SK-N-SH (cell line): ENCODE measurements at regions not wholly inside any gene's neighbourhood (a gene's known extent, or its start where the extent isn't known, plus 50 kb on each side); places are given as distances from the start of the nearest gene placed in this dataset.

Source experiments
- GABPA ChIP-seq: IDR thresholded peaks from 2 replicates; pipeline ENCODE4 v1.4.0; 2012; ENCODE audit warnings: low read depth, mild to moderate bottlenecking
- TF ChIP-seq, protein P1 (sequence below): IDR thresholded peaks from 2 replicates; pipeline ENCODE4 v1.6.1; 2012; ENCODE audit warnings: mild to moderate bottlenecking, low read depth, low read length, moderate library complexity
- TF ChIP-seq, protein P2 (sequence below): fragments of 200-600 bp; sonication (generic); IDR thresholded peaks from 2 replicates; pipeline ENCODE4 v1.6.1; 2017; ENCODE audit warnings: antibody characterized with exemption, mild to moderate bottlenecking, moderate library complexity
- TF ChIP-seq, protein P3 (sequence below): fragments of 150-350 bp; IDR thresholded peaks from 2 replicates; pipeline ENCODE4 v1.6.1; 2017; ENCODE audit warnings: antibody characterized with exemption, low read length, low read depth, borderline replicate concordance

DNA sequence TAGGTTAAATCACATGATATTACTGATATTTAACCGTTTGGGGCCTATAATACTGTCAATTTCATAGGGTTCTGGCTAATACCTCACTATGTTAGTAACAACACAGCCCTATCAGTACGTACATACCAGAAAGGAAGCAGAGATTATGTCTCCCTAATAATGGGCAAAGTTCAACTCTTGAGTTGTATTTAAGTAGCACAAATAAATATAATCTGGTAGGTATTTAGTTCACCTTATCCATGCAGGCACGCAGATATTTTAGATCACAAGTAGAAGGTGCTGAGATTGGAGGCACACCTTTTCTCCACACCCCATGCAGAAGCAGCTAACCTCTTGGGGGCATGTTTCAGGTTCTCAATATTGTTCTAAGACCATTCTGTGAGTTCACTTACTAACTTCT, 118.9 kb downstream of the IRS1 start:
- no peak for TF ChIP-seq GABPA
- TF ChIP-seq, protein P1, sequence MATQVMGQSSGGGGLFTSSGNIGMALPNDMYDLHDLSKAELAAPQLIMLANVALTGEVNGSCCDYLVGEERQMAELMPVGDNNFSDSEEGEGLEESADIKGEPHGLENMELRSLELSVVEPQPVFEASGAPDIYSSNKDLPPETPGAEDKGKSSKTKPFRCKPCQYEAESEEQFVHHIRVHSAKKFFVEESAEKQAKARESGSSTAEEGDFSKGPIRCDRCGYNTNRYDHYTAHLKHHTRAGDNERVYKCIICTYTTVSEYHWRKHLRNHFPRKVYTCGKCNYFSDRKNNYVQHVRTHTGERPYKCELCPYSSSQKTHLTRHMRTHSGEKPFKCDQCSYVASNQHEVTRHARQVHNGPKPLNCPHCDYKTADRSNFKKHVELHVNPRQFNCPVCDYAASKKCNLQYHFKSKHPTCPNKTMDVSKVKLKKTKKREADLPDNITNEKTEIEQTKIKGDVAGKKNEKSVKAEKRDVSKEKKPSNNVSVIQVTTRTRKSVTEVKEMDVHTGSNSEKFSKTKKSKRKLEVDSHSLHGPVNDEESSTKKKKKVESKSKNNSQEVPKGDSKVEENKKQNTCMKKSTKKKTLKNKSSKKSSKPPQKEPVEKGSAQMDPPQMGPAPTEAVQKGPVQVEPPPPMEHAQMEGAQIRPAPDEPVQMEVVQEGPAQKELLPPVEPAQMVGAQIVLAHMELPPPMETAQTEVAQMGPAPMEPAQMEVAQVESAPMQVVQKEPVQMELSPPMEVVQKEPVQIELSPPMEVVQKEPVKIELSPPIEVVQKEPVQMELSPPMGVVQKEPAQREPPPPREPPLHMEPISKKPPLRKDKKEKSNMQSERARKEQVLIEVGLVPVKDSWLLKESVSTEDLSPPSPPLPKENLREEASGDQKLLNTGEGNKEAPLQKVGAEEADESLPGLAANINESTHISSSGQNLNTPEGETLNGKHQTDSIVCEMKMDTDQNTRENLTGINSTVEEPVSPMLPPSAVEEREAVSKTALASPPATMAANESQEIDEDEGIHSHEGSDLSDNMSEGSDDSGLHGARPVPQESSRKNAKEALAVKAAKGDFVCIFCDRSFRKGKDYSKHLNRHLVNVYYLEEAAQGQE: no peak
- TF ChIP-seq, protein P2, sequence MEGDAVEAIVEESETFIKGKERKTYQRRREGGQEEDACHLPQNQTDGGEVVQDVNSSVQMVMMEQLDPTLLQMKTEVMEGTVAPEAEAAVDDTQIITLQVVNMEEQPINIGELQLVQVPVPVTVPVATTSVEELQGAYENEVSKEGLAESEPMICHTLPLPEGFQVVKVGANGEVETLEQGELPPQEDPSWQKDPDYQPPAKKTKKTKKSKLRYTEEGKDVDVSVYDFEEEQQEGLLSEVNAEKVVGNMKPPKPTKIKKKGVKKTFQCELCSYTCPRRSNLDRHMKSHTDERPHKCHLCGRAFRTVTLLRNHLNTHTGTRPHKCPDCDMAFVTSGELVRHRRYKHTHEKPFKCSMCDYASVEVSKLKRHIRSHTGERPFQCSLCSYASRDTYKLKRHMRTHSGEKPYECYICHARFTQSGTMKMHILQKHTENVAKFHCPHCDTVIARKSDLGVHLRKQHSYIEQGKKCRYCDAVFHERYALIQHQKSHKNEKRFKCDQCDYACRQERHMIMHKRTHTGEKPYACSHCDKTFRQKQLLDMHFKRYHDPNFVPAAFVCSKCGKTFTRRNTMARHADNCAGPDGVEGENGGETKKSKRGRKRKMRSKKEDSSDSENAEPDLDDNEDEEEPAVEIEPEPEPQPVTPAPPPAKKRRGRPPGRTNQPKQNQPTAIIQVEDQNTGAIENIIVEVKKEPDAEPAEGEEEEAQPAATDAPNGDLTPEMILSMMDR: no peak
- TF ChIP-seq, protein P3, sequence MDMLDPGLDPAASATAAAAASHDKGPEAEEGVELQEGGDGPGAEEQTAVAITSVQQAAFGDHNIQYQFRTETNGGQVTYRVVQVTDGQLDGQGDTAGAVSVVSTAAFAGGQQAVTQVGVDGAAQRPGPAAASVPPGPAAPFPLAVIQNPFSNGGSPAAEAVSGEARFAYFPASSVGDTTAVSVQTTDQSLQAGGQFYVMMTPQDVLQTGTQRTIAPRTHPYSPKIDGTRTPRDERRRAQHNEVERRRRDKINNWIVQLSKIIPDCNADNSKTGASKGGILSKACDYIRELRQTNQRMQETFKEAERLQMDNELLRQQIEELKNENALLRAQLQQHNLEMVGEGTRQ: no peak
